Fibroblast of pulmonary artery (primary cell): ENCODE measurements at regions not wholly inside any gene's neighbourhood (a gene's known extent, or its start where the extent isn't known, plus 50 kb on each side); places are given as distances from the start of the nearest gene placed in this dataset.

Experiments used
- DNase-seq: peaks from one replicate; pipeline ENCODE4 v3.0.0-alpha.2; 2010; ENCODE audit warnings: low read depth
- H3K4me3 ChIP-seq: replicated peaks from 2 replicates; pipeline ENCODE4 v1.5.1; 2011; ENCODE audit warnings: low read depth, mild to moderate bottlenecking, control low read depth, low read length, moderate library complexity
- TF ChIP-seq, protein P1 (sequence below): IDR thresholded peaks from 2 replicates; pipeline ENCODE4 v1.5.1; 2011; ENCODE audit warnings: mild to moderate bottlenecking, control low read depth, low read length, inconsistent platforms; ENCODE audit errors: missing control alignments

DNA sequence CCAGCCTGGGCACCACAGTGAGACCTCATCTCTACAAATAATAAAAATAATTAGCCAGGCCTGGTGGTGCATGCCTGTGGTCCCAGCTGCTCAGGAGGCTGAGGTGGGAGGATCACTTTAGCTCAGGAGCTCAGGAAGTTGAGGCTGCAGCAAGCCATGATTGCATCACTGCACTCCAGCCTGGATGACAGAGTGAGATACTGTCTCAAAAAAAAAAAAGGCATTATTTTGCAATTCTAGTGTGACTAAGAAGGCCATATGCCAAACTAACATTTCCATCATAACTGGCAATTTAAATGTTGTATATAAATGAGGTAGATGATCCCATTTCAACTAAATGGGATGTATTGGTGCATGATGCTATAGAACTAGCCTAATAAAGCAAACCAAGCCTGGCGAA is 632.8 kb upstream of the KLF12 start:
- no peak overlapping the region for H3K4me3 ChIP-seq
- peak; percentile 86 for DNase-seq
- TF ChIP-seq, protein P1, sequence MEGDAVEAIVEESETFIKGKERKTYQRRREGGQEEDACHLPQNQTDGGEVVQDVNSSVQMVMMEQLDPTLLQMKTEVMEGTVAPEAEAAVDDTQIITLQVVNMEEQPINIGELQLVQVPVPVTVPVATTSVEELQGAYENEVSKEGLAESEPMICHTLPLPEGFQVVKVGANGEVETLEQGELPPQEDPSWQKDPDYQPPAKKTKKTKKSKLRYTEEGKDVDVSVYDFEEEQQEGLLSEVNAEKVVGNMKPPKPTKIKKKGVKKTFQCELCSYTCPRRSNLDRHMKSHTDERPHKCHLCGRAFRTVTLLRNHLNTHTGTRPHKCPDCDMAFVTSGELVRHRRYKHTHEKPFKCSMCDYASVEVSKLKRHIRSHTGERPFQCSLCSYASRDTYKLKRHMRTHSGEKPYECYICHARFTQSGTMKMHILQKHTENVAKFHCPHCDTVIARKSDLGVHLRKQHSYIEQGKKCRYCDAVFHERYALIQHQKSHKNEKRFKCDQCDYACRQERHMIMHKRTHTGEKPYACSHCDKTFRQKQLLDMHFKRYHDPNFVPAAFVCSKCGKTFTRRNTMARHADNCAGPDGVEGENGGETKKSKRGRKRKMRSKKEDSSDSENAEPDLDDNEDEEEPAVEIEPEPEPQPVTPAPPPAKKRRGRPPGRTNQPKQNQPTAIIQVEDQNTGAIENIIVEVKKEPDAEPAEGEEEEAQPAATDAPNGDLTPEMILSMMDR = no peak

DNA sequence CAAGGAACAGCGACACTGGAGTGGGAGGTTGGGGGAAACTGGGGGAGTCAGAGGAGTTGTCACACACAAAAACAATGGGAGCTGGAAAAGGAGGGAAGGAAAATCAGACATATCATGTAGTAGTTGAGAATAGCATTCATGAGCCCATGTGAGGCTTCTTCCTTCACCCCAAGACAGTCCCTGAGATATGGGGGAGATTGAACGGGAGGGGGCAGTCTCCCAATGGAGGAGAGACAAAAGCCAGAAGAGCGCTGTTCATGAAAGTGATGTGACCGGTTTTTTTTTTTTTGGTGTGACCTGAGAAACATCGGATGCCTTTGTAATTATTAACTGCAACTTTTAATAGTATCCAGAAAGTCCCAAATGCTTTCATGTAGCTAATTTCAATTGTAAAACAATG is 631.8 kb upstream of the KLF12 start:
- no peak overlapping the region for H3K4me3 ChIP-seq
- TF ChIP-seq, protein P1 = no peak
- DNase-seq = no peak

DNA sequence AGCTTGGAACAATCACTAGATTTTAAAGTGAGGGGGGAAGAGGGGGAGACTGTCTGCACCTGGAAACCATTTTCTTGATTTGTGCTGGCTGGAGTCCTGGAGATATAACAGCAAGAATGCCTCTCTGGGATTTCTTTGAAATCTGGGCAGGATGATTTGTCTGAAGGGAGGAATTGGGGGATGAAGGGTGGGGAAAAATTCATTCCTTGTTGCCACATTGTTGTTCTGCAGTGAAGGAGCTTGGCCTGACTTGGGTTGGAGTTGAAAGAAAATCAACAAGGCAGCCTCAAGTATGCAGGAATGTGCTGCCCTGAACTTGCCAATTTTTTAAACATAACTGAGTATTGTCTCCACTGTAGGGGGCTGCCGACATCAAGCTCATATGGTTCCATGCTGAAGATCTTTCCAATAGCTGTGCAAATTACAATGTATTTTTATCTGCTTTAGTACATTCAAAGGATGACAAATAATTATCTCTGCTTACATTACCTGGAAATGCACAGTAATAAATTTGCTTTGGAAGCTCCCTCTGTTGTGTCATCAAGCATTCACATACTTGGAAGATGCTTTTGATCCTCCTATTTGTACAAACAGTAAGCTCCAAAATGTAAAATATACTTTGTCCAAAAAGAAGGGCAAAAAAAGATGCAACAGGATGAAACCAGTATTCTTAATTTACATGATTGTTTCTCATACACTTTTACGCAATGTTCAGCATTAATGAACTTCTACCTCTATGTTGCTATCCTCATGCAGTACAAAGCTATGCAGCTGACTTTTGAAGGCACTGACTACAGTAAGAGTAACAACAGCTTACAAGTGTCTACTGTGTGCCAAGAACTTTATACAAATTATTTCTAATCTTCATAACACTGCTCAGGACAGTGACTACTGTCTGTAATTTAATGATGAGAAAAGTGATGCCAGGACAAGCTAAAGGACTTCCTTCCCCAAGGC is 627.9 kb upstream of the KLF12 start:
- no peak overlapping the region for H3K4me3 ChIP-seq
- TF ChIP-seq, protein P1 = no peak
- DNase-seq = peak; percentile 73

DNA sequence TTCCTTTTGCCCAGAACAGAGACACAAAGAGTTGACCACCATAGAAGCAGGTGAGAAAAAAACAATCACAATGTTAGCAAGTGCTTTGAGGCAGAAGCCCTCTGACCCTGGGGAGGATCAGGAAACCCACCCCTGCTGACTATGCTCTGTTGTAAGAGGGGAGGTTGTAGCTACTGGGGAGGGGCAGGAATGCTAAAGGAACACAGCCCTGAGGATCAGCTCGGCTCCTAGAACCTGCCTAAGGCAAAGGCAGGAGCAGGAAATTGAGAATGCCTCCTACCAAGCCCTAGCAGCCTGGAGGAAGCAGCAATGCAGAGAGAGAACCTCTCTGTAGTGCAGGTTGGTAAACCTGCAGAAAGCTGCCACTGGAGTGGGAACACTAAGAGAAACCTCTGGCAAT is 624.0 kb upstream of the KLF12 start:
- no peak overlapping the region for H3K4me3 ChIP-seq
- TF ChIP-seq, protein P1 = no peak
- DNase-seq = no peak

DNA sequence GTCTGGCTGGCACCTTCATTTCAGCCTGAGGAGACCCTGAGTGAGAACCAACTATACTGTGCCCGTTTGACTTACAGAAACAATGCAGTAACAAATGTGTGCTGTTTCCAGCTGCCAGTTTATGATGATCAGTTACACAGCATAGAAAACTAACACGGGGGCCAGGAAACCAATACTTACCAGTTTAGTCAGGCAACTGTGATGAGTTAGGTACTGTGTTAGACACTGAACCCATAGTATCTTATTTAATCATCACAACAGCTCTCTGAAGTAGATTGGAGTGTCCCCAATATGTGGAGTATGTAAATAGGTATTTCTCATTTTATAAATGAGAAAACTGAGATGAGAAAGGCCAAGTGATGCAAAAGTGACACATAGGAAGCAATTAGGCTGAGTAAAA is 620.9 kb upstream of the KLF12 start:
- TF ChIP-seq, protein P1 = no peak
- no peak overlapping the region for H3K4me3 ChIP-seq
- no peak for DNase-seq

DNA sequence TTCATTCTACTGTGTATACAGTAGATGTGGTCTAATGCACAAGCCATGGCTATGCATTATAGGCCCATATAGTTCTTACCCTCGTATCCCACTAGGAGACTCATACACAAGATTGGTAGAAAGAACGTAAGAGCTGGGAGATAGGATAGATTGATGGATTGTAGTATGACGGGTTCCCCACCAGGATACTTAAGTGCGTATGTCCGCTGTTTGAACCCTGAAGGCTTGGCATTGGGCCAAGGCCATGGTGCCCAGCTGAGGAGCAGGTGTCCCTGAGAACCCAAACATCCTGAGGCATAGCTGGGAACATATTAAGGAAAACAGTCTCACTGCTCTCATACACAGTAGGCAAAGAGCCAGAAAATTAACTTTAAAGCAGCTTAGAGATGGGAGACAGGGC is 617.5 kb upstream of the KLF12 start:
- TF ChIP-seq, protein P1 = no peak
- DNase-seq = no peak
- H3K4me3 ChIP-seq = no peak overlapping the region
